ENCODE measurements at regions not wholly inside any gene's neighbourhood (a gene's known extent, or its start where the extent isn't known, plus 50 kb on each side); places are given as distances from the start of the nearest gene placed in this dataset.
"Not testable (repeated sequence)": the region's sequence is repeated elsewhere in the genome, so short reads cannot be mapped to it uniquely, and the experiment has no call there.

DNA sequence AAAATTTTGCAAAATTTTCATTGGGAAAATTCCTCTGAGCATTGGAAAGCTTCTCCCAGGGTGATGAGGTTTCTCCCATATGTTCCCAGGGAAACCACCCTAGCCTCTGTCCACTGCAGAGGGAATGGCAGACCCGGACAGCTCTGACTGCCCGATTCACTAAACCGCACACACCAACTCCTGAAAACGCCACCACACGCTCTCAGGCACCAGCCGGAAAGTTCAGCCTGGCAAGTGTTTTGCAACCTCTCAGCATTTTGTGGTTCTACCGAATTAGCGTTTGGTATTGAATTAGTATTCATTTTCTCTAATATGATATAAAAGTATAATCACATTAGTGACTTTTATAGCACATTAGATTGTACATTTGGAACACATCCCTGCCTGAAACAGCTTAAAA lies 213.4 kb downstream of the PHETA1 start:
- DNase-seq (ENCODE audit: low read depth, low spot score), result no peak

DNA sequence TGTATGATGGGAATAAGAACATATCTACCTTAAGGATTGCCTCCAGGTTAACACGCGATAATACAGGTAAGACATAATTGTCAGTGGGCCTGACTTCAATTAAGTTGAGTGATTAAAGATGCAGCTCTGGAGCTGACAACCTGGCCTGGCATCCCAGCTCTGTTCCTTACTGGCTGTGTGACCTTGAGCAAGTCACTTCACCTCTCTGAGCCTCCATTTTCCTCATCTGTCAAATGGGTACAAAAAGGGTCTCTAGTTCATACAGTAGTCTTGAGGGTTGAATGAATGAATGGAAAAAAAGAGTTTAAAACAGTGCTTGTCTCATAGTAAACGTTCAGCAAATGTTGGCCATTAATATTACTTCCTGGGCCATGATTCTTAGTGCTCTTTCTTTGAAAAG lies 213.9 kb downstream of the PHETA1 start:
- DNase-seq (ENCODE audit: low read depth, low spot score), result no peak

DNA sequence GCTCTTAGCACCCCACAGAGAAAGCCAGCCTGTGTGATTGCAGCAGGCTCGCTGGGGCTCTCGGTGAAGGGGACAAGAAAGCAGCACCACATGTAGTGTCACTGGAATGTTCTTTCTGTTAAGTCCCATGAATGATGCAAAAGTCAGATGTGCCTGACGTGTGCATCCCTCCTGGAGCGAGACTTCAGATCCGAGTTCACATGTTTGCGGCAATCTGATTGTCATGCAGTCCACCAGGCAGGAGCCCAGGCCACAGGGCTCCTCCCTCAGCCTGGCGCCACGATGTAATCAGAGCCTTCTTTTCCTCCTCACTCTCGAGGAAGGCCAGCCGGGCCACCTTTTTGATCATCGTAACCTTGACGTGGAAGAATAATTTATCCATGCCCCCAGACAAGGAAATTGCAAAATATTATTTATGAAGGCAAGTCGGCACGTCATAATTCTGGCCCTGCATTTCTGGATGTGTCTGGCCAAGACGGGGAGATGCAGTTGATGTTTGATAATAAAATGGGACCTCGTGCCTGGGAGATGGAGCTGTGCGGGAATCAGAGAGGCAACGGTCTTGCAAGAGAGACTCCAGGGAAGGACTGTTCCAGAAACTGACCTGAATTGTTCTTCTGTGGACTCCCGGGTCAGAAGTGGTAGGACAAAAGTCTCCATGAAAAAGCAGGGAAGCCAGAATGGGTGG lies 214.6 kb downstream of the PHETA1 start:
- DNase-seq (ENCODE audit: low read depth, low spot score), result peak; percentile 64

DNA sequence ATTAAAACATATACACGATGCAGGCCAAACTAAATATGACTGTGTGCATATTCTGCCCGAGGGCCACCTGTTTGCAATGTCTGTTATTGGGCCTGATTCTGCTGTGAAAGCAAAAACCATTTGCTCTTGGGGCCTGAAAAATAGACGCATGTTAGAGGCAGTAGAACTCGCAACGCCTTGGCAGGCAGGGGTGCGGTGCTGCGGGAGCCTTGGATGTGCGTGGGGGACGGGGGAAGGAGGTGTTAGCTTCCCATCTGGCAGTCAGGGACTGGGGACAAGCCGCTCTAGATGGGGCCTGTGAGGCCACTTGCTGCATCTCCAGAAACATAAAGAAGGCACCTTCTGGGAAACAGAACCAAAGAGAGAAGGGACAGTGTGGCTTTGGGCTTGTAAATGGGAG lies 216.3 kb downstream of the PHETA1 start:
- DNase-seq (ENCODE audit: low read depth, low spot score), result no peak

DNA sequence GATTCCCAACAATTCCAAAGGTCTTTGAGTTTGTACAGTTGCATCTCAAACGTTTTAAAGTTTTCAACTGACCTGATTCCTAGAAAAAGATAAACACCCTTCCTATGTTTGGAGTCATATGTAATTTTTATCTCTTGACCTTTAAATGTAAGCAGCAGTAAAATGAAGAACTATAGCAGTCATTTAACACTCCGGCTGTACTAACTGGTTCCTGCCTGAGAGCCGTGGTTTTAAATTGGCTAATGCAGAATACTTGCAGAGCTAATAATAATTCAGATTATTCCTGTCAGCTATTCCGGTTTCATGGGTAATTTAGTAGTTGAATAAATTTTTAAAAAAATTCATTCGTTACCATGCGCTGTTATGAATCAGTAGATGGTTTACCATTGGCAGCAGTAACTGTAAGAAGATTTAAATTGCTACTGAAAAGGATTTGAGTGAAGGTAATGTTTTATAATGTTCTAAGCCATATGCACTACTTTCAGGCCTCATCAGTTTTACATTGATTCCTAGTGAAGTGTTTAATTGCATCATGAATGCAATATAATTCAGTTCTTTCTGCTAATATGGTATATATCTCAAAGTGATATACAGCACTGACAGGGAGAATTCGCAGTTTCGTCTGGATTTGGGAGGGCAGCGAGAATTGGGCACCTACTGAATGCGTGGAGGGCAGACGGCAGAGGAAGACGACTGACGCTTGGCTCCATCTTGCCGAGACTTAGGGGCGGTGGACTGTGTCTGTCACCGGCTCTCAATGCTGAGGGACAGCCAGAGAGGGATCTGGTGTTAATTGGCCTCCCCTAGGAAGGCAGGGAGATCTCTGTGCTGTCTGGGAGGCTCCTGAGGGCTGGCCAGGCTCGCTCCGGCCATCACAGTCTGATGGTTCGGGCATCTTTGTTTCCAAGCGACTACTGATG lies 217.7 kb downstream of the PHETA1 start:
- DNase-seq (ENCODE audit: low read depth, low spot score), result no peak

DNA sequence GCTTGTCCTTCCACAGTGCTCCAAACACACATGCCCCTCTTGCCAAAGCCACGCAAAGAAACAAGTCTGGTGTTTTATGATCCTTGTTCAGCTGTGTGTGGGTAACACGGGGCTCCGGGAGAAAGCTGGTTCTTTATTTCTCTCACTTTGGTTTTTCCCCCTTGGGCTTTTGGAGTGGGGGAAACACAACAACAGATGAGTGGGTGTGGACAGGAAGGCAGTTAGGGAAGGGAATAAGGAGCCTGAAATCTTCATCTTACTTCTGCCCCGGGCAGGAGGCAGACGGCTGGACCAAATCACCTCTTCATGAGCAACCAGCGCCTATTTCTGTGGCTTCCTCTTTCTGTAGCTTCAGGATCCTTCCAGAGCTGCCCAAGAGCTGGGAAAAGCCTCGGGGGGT lies 218.5 kb downstream of the PHETA1 start:
- no peak for DNase-seq (ENCODE audit: low read depth, low spot score)

DNA sequence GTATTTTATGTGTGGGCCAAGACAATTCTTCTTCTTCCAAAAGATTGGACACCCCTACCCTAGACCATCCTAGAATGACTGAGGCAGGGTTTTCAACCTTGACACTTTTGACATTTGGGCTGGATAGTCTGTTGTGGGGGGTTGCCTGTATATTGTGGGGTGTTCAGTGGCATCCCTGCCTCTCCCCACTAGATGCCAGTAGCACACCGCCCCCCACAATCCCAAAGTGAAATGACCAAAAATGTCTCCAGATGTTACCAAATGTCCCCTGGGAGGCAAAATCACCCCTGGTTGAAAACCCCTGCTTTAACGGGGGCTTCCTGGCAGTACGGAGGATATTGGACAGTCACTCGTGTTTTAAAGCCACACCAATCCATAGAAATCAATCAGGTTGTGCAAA lies 219.6 kb downstream of the PHETA1 start:
- DNase-seq (ENCODE audit: low read depth, low spot score), result no peak

DNA sequence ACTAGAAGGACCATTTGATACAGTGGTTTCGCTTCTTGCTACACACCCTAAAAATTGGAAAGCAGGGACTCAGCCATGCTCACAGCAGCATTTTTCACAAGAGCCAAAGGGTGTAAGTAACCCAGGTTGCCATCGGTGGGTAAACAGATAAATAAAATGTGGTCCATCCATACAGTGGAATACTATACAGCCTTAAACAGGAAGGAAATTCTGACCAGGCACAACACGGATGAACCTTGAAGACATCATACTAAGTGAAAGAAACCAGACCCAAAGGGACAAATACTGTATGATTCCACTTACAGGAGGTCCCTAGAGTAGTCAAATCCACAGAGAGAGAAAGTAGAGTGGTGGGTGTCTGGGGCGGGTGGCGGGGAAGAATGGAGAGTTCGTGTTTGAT lies 220.9 kb downstream of the PHETA1 start:
- no peak for DNase-seq (ENCODE audit: low read depth, low spot score)

DNA sequence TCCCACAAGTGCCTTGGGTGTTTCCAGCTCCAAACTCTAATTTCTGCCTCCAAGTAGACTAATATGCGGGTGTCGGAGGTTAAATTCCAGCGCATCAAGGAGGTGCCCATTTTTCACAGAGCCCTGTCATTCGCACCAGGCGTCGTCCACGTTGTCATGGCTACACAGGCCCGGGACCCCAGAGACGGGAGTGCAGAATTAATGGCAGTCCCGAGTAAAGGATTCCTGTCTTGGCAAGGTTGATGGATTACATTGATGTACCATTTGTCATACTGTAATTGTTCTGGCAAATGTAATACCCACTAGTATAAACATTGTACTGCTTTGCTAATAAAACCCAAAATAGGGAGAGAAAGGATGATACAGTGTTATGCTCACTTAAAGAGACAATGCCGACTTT lies 222.9 kb upstream of the MYL2 start:
- no peak for DNase-seq (ENCODE audit: low read depth, low spot score)

DNA sequence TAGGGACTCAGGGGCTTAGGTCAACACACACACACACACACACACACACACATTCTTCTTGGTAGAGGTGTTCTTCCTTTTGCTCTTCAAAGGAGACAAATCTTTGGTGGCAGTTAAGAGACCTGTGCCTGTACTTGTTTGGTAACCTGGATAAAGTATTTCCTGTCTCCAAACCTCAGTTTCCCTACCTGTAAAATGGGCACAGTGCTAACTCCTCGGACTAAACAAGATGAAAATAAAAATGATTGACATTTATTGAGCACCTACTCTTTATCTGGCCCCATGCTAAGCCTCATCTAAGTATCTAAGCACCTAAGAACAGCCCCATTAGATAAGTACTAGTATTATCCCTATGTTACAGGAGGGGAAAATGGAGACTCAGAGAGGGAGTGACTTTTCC lies 220.8 kb upstream of the MYL2 start:
- DNase-seq (ENCODE audit: low read depth, low spot score), result no peak

DNA sequence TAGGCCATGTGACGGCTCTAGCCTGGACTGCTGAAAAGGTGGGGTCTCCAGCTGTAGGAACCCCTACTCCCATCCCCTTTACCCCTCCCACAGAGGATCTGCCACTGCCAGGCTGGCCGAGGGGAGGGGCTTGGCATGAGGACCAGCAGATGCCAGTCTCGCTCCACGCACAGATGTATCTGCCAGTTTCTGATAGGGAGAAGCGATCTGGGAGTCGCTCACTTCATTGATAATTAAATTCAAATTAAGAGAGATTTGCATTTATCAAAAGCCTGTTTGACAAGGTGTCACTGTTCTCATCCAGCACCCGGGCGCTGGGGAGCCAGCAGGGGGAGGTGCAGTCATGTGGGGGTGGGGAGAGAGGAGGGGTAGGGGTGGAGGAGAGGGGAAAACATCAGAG lies 217.6 kb upstream of the MYL2 start:
- DNase-seq (ENCODE audit: low read depth, low spot score), result no peak

DNA sequence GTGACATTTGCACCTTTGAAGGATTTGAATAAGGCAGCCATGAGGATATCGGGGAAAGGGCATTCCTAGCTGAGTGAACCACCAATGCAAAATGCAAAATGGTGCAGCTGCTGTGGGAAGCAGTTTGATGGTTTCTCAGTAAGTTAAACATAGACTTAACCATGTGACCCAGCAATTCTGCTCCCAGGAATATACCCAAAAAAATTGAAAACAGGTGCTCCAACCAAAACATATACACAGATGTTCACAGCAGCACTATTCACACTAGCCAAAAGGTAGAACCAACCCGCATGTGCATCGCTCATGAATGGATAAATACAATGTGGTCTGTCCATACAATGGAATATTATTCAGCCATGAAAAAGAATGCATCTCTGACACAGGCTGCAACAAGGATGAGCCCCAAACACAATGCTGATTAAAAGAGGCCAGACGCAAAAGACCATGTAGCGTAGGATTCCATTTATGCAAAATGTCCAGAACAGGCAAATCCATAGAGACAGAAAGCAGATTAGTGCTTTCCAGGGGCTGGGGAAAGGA lies 215.0 kb upstream of the MYL2 start:
- no peak for DNase-seq (ENCODE audit: low read depth, low spot score)

DNA sequence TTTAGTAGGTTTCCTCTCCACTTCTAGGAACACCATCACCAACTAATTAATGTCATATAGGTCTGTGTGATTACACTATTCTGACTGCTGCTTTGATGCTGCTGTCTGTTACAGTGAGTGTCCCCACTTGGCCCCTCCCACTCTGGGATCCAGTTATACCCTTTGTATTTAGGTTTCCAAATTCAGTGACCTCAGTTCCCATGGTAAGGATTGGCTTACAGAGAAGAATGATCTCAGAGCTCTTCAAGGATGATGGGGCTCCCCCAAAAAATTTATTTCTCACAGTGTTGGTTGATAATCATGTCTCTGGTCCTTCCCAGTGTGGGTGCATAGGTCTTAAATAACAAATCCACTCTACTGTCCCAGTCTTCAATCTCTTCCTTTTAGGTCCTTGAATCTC lies 210.0 kb upstream of the MYL2 start:
- no peak for DNase-seq (ENCODE audit: low read depth, low spot score)

DNA sequence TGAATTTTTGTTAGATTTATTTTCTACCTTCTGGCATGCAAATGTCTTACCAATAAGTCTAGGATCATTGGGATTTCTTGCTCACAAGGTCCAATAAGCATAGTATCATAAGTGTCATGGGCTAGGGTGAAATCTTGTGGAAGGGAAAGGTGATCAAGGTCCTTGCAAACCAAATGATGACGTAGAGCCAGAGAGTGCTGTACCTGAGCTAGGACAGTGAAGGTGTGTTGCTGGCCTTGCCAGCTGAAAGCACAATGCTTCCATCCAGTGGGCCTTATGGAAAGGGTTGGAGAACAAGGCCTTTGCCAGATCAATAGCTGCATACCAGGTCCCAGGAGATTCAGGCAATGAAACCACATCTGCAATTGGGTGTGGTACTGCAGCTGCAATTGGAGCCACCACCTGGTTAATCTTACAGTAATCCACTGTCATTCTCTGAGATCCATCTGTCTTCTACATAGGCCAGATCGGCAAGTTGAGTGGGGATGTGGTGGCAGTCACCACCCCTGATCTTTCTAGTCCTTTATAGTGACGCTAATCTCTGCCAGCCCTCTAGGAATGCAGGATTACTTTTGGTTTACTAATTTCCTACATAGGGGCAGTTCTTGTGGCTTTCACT lies 208.9 kb upstream of the MYL2 start:
- no peak for DNase-seq (ENCODE audit: low read depth, low spot score)

DNA sequence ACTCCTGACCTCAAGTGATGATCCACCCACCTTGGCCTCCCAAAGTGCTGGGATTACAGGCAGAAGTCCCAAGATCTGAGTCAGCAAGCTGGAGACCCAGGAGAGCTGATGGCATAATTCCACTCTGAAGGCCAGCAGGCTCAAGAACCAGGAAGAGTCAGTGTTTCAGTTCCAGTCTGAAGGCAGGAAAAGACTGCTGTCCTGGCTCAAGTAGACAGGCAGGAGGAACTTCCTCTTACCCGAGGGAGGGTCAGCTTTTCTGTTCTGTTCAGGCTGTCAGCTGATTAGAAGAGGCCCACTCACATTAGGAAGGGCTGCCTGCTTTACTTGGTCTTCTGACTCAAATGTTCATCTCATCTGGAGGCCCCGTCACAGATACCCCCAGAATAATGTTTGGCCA lies 206.0 kb upstream of the MYL2 start:
- DNase-seq (ENCODE audit: low read depth, low spot score), result peak; percentile 18

DNA sequence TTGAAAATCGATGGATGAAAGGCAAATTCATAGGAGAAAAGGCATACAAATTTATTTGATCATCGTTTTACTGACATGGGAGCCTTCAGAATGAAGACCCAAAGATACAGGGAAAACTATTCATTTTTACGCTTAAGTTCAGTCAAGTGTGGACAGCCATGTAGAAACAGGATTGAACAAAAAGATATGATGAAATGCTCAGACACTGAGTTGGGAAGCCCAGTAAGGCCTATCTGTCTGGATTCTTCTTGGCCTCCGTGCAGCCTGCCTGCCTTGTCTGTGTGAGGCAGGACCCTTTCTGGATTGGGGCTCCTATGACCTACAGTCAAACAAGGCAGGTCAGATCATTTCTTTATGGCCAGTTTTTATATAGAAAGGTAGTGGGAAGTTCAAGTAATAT lies 203.8 kb upstream of the MYL2 start:
- DNase-seq (ENCODE audit: low read depth, low spot score), result no peak

DNA sequence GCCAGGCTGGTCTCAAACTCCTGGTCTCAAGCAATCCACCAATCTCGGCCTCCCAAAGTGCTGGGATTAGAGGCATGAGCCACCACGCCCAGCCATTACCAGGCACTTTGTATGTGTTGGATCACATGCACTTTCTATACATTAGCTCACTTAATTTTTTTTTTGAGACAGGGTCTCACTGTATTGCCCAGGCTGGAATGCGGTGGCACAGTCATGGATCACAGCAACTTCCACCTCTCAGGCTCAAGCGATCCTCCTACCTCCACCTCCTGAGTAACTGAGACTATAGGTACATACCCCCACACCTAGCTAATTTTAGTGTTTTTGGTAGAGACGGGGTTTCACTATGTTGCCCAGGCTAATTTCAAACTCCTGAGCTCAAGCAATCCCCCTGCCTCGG lies 203.0 kb upstream of the MYL2 start:
- DNase-seq (ENCODE audit: low read depth, low spot score), result no peak

DNA sequence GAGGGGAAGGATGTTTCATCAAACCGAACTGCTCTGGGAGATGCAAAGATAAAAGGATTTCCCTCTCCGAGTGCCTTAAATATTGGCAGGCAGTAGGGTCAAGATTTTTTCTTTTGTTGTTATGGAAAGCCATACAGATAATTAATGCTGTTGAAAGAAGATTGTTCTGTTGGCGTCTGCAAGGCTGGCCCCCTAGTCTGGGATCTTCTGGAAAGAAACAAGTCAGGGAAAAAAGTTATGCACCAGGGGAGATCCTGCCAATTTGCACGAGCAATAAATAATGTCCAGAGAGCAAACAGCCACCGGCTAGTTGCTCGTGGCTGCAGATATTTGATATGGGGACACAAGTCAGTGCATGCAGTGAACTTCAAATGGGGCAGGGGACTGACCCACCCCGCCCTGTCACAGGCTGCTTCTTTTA lies 202.1 kb upstream of the MYL2 start:
- DNase-seq (ENCODE audit: low read depth, low spot score), result no peak

DNA sequence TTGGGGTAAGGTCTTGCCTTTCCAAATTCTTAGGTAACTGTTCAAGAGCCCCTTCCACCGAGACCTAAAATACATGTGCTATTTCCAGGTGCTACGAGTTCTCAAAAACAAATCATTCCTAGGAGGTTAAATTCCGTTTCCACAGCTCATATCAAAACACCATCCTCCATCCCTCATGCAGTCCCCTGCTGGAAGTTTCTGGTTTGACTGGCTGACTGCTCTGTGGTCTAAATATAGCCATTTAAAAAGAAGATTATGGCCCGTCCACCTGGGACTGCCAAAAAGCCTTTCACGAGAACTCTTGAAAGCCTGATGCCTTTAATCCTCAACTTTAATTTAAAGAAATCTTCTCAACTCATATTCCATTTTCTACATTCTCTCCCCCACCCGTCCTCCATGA lies 201.5 kb upstream of the MYL2 start:
- DNase-seq (ENCODE audit: low read depth, low spot score), result no peak

DNA sequence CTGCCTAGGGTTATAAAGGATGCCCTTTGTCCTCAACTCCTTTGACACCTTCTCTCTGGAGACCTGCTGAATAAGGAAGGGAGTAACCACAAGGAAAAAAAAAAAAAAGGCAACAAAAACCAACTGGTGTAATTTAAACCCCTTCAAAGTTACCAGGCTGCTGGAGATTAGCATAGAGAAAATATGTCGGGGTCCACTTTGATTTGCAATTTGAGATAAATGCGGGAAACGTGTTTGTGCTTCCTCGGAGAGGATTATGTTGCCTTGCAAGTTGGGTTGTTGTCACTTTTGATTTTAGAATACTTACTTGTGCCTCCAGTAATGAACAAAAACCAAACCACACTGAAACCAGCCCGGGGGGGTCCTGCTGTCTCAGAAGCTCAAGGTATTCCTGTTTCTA lies 200.2 kb upstream of the MYL2 start:
- DNase-seq (ENCODE audit: low read depth, low spot score), result no peak

DNA sequence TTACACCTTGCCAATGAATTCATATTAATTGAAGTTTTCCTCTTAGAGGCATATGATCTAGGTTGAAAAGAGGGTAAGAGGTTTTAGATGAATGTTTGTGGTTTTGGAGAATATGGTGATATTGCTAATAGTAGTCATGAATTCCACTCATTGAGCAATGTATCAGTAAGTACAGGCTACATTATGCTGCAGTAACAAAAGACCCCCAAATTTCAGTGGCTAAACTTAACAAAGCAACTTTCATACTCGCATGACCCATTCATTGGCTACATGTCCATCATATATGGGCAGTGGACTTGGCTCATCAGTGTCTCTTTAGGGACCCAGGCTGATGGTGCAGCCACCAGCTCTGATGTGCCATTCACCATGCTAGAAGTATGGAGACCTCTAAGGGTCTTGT lies 196.6 kb upstream of the MYL2 start:
- DNase-seq (ENCODE audit: low read depth, low spot score), result no peak

DNA sequence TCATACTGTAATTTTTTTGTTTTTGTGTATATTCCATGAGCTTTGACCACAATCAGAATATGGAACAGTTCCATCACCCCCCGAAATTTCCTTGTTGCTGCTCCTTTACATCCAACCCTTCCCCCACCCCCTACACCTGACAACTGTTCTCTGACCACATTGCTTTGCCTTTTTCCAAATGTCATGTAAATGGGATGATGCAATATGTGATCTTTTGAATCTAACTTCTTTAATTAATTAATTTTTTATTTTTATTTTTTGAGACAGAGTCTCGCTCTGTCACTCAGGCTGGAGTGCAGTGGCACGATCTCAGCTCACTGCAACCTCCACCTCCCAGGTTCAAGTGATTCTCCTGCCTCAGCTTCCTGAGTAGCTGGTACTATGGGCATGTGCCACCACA lies 192.9 kb upstream of the MYL2 start:
- DNase-seq (ENCODE audit: low read depth, low spot score), result not testable (repeated sequence)
